ENCODE measurements at regions not wholly inside any gene's neighbourhood (a gene's known extent, or its start where the extent isn't known, plus 50 kb on each side); places are given as distances from the start of the nearest gene placed in this dataset.

DNA sequence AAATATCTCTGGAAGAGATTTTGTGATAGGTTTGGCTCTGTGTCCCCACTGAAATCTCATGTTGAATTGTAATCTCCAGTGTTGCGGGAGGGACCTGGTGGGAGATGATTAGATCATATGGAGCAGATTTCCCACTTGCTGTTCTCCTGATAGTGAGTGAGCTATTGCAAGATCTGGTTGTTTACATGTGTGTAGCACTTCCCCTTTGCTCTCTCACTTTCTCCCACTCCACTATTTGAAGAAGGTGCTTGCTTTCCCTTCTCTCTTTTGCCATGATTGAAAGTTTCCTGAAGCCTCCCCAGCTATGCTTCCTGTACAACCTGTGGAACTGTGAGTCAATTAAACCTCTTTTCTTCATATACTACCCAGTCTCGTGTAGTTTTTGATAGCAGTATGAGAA, 97.0 kb upstream of the FN1 start (continued):
- TF ChIP-seq, protein P1, sequence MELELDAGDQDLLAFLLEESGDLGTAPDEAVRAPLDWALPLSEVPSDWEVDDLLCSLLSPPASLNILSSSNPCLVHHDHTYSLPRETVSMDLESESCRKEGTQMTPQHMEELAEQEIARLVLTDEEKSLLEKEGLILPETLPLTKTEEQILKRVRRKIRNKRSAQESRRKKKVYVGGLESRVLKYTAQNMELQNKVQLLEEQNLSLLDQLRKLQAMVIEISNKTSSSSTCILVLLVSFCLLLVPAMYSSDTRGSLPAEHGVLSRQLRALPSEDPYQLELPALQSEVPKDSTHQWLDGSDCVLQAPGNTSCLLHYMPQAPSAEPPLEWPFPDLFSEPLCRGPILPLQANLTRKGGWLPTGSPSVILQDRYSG (CRISPR knock-in tag; IDR thresholded peaks at IDR 0.05) = no peak
- peak; percentile 77 for TF ChIP-seq FOXK1 (CRISPR knock-in tag; IDR thresholded peaks at IDR 0.05; ENCODE audit: borderline replicate concordance, low read depth)
- TF ChIP-seq POLR2AphosphoS2 (IDR thresholded peaks at IDR 0.05; ENCODE audit: low read depth, low read length) = no peak
- TF ChIP-seq FOXA1 (IDR thresholded peaks at IDR 0.05) = no peak
- peak; percentile 87 for TF ChIP-seq FOXA1 (CRISPR knock-in tag; IDR thresholded peaks at IDR 0.05)
- TF ChIP-seq HMGXB3 (CRISPR knock-in tag; IDR thresholded peaks at IDR 0.05; ENCODE audit: borderline replicate concordance) = no peak
- TF ChIP-seq ESRRA (CRISPR knock-in tag; IDR thresholded peaks at IDR 0.05; ENCODE audit: low read depth) = no peak
- no peak for TF ChIP-seq ZBTB21 (CRISPR knock-in tag; IDR thresholded peaks at IDR 0.05)
- TF ChIP-seq ZNF605 (CRISPR knock-in tag; IDR thresholded peaks at IDR 0.05) = no peak
- TF ChIP-seq ATAD3A (CRISPR knock-in tag; IDR thresholded peaks at IDR 0.05) = no peak
- TF ChIP-seq TOE1 (CRISPR knock-in tag; IDR thresholded peaks at IDR 0.05) = no peak
- no peak for TF ChIP-seq ZNF329 (CRISPR knock-in tag; IDR thresholded peaks at IDR 0.05; ENCODE audit: low read depth)
- TF ChIP-seq RAD21 (CRISPR knock-in tag; IDR thresholded peaks at IDR 0.05) = no peak
- TF ChIP-seq, protein P2, sequence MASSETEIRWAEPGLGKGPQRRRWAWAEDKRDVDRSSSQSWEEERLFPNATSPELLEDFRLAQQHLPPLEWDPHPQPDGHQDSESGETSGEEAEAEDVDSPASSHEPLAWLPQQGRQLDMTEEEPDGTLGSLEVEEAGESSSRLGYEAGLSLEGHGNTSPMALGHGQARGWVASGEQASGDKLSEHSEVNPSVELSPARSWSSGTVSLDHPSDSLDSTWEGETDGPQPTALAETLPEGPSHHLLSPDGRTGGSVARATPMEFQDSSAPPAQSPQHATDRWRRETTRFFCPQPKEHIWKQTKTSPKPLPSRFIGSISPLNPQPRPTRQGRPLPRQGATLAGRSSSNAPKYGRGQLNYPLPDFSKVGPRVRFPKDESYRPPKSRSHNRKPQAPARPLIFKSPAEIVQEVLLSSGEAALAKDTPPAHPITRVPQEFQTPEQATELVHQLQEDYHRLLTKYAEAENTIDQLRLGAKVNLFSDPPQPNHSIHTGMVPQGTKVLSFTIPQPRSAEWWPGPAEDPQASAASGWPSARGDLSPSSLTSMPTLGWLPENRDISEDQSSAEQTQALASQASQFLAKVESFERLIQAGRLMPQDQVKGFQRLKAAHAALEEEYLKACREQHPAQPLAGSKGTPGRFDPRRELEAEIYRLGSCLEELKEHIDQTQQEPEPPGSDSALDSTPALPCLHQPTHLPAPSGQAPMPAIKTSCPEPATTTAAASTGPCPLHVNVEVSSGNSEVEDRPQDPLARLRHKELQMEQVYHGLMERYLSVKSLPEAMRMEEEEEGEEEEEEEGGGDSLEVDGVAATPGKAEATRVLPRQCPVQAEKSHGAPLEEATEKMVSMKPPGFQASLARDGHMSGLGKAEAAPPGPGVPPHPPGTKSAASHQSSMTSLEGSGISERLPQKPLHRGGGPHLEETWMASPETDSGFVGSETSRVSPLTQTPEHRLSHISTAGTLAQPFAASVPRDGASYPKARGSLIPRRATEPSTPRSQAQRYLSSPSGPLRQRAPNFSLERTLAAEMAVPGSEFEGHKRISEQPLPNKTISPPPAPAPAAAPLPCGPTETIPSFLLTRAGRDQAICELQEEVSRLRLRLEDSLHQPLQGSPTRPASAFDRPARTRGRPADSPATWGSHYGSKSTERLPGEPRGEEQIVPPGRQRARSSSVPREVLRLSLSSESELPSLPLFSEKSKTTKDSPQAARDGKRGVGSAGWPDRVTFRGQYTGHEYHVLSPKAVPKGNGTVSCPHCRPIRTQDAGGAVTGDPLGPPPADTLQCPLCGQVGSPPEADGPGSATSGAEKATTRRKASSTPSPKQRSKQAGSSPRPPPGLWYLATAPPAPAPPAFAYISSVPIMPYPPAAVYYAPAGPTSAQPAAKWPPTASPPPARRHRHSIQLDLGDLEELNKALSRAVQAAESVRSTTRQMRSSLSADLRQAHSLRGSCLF (CRISPR knock-in tag; IDR thresholded peaks at IDR 0.05; ENCODE audit: borderline replicate concordance) = no peak
- no peak for TF ChIP-seq ZNF451 (CRISPR knock-in tag; IDR thresholded peaks at IDR 0.05)
- TF ChIP-seq ZSCAN9 (CRISPR knock-in tag; IDR thresholded peaks at IDR 0.05; ENCODE audit: borderline replicate concordance) = no peak
- TF ChIP-seq, protein P3, sequence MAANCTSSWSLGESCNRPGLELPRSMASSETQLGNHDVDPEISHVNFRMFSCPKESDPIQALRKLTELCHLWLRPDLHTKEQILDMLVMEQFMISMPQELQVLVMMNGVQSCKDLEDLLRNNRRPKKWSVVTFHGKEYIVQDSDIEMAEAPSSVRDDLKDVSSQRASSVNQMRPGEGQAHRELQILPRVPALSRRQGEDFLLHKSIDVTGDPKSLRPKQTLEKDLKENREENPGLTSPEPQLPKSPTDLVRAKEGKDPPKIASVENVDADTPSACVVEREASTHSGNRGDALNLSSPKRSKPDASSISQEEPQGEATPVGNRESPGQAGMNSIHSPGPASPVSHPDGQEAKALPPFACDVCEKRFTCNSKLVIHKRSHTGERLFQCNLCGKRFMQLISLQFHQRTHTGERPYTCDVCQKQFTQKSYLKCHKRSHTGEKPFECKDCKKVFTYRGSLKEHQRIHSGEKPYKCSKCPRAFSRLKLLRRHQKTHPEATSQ (CRISPR knock-in tag; IDR thresholded peaks at IDR 0.05; ENCODE audit: borderline replicate concordance) = no peak
- no peak for TF ChIP-seq CBX5 (CRISPR knock-in tag; IDR thresholded peaks at IDR 0.05; ENCODE audit: borderline replicate concordance)
- TF ChIP-seq ADNP (CRISPR knock-in tag; IDR thresholded peaks at IDR 0.05) = no peak

All from HepG2 (cell line).